Inflammatory macrophage treated with lipopolysaccharide for 1 hour (primary cell): ENCODE measurements at regions not wholly inside any gene's neighbourhood (a gene's known extent, or its start where the extent isn't known, plus 50 kb on each side); places are given as distances from the start of the nearest gene placed in this dataset.
"Not testable (repeated sequence)": the region's sequence is repeated elsewhere in the genome, so short reads cannot be mapped to it uniquely, and the experiment has no call there.

Experiments used
- DNase-seq, 2 donors: peaks; one replicate each; pipeline ENCODE4 v3.0.0-alpha.2; 2020 to 2022

- DNase-seq = no peak
Measured at GRCh38 chr3:152891678-152892077, 56.7 kb downstream of the P2RY1 start.

DNA sequence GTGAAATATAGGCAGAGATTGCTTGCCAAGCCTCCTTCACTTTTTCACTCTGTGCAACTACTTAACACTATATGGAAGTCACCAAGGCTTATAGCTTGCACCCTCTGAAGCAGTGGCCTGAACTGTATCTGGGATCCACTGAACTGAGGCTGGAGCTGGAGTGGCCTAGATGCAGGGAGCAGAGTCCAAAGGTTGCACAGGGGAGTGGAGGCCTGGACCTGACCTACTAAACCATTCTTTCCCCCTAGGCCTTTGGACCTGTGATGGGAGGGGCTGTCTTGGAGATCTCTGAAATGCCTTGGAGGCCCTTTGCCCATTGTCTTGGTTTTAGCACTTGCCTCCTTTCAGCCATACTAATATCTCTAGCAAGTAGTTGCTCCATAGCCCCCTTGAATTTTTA, 57.5 kb downstream of the P2RY1 start:
- DNase-seq = no peak

DNA sequence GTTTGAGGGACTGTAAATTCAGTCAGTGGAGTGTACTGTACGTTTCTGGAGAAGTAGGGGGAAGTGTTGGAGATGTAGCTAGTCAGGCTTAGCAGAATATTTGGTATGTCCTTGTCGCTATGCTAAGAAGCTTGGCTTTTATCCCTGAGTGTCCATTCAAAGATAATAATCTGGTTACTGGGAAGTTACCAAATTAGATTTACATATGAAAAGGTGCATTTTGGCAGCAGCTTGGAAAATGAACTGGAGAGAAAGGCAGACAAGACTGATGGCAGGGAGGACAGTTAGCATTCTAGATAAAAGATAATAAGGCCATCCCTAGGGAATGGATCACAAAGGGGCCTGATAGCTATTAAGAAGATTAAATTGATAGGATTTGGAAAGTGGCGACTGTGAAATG, 58.7 kb downstream of the P2RY1 start:
- no peak for DNase-seq

- no peak for DNase-seq
Measured at GRCh38 chr3:152899306-152899705, 64.4 kb downstream of the P2RY1 start.

DNA sequence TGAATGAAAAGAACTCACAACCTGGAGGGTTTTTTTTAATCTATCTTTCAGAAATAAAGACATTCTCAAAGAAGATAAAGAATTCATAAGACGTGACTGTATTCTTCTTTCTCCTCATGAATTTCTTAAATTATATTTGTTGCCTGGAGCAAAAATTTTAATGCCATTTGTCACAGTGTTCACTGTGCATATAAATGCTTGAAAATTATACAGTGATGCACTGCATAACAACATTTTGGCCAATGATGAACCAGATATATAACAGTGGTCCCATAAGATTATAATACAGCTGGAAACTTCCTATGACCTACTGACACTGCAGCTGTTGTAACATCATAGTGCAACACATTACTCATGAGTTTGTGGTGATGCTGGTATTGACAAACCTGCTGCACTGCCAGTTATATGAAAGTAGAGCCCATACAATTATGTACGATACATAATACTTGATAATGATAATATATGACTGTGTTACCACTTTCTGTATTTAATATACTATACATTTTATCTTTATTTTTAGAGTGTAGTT, 67.3 kb downstream of the P2RY1 start:
- peak; percentile 38 to 43 for DNase-seq

DNA sequence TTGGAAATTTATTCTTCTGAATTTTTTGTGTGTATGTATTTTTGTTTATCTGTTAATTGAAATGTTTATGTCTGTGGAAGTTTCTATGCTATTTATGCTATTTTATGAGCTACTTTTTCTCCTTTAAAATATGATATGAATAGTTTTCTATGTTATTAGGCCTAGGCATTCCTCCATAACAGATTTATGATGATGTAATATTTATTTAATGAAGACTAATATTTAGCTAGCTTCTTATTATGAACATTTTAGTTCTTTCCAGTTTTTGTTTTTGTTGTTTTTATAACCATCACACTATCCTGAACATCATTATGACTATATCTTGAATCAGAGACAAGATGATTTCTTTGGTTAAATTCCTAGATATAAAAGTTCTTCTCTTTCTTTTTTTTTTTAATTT, 70.7 kb downstream of the P2RY1 start:
- DNase-seq = no peak

- no peak for DNase-seq
Measured at GRCh38 chr3:152909180-152909883, 74.4 kb downstream of the P2RY1 start.

GRCh38 chr3:152910211-152910610, 75.3 kb downstream of the P2RY1 start:
- DNase-seq = no peak

GRCh38 chr3:152910966-152911365, 76.0 kb downstream of the P2RY1 start:
- DNase-seq = no peak

DNA sequence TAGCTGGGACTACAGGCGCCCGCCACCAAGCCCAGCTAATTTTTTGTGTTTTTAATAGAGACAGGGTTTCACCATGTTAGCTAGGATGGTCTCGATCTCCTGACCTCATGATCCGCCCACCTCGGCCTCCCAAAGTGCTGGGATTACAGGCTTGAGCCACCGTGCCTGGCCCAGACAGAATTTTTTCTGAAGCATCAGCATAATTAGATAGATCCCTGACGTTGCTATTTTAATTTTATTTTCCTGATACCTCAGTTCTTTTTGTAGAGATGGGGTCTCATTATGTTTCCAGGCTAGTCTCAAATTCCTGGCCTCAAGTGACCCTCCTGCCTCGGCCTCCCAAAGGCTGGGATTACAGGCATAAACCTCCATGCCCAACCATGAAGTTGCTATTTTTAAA, 79.8 kb downstream of the P2RY1 start:
- not testable (repeated sequence) for DNase-seq

DNA sequence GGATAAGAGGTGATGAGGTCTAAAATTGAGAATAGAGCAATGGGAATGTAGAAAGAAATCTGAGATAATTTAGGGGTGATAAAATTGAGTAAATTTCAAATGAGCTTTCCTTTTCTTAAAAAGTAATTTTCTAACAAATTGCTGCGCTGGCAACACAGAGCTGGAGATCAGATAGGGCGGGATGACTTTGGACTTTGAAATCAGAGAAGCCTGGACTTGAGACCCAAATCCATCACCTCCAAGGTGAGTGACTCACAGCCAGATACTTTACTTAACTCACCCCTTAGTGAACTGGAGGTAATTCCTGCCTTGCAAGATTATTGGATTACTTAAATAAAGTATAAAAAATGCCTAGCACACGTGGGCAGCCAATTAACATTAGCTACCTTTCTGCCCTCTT, 80.8 kb downstream of the P2RY1 start:
- DNase-seq = no peak

GRCh38 chr3:152916753-152917279, 81.9 kb downstream of the P2RY1 start:
- no peak for DNase-seq

- DNase-seq = no peak
Measured at GRCh38 chr3:152921351-152921750, 86.4 kb downstream of the P2RY1 start.

- DNase-seq = no peak
Measured at GRCh38 chr3:152922554-152922953, 87.6 kb downstream of the P2RY1 start.

DNA sequence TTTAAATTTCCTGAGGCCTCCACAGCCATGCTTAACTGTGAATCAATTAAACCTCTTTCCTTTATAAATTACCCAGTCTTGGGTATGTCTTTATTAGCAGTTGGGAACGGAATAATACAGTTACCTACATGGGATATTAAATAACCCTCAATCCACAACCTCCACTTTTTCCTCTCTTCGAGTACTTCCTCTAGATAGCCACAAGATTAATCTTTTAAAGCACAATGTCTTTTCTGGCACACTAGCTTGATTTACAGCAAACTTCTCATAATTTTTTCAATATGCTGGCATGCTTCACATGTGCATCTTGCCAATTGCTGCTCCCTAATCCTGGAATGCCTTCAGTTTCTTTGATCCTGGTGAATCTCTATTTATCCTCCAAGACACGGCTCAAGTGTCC, 92.2 kb downstream of the P2RY1 start:
- no peak for DNase-seq

DNA sequence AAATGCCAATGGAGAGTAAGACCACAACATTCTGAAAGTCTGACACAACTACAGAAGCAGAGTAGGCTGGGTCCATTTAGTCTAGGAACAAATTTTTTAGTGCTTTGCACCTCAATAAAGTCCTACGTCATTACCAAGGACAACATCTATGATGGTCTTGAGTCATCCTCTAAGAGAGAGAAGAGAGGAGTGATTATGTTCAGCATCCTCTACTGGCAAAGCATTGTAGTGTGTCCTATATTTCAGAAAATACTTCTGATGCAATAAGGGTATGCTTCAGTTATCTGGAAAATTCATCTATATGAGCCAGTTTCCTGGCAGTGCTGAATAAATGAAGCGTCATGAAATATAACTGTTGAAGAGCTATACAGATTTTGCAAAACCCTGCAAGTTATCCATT, 95.6 kb downstream of the P2RY1 start:
- no peak for DNase-seq

- peak in 1 of 2 donors; percentile 3 for DNase-seq
Measured at GRCh38 chr3:152937234-152937633, 102.3 kb downstream of the P2RY1 start.

- no peak for DNase-seq
Measured at GRCh38 chr3:152938974-152939636, 104.2 kb downstream of the P2RY1 start.

DNA sequence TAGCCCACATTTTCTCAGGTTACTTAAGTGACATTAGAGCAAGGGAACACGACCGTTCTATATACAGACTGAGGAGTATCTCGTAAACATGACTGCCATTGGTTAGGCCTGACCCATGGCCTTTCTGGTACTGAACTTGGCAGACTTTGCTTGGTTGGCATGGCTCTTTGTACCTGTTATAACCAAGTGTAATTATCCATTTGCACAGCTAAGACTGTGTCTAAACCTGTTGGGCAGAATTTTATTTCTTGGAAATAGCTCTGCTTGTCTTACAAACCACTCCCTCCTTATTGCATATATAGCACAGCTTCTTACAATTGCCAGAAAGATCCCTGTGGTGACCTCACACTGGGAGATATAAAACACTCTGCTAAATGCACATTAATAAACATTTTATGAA, 106.9 kb downstream of the P2RY1 start:
- DNase-seq = no peak

DNA sequence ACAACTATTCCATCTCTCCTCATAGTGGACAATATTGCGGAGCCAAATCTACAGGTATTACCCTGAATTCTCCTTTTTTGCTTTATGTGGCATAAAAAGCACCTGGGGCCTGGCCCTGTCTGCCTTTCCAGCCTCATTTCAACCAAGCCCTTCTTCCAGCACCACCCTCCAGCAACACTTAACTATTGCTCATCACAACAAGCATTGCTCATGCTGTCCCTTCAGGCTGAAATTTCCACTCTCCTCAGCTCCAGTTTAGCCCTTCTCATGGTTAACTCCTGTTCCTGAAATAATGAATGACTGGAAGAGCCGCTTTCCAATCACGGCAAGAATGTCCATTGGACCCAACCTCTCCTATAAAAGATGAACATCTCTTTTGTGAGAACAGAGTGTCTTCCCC, 107.4 kb downstream of the P2RY1 start:
- no peak for DNase-seq

DNA sequence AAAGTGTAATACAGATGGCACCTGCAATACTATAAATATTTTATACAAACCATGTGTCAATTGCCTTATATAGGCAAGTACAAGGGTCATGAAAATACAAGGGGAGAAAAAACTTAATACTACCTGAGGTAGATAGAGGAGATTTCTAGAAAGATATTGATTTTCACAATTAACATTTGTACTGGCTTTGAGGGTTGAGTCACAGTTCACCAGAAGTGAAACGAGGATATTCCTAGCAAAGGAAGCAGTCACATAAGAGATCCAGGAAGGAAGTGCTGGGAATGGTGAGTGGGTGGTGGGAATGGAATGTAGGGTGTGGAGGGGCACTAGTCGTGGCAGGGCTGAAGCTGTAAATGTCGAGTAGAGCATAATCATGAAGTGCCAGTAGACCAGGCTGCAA, 108.7 kb downstream of the P2RY1 start:
- no peak for DNase-seq

- DNase-seq = no peak
Measured at GRCh38 chr3:152944671-152945070, 109.7 kb downstream of the P2RY1 start.

GRCh38 chr3:152945556-152945955, 110.6 kb downstream of the P2RY1 start:
- DNase-seq = no peak

GRCh38 chr3:152957491-152957890, 122.6 kb downstream of the P2RY1 start:
- no peak for DNase-seq
